Heart right ventricle (tissue), 16 donors: ENCODE measurements at regions not wholly inside any gene's neighbourhood (a gene's known extent, or its start where the extent isn't known, plus 50 kb on each side); places are given as distances from the start of the nearest gene placed in this dataset.

Experiments used
- ATAC-seq, 8 donors: fragments of 200-7000 bp; cut with Tn5 transposase; one replicate each; pipeline ENCODE4 v1.9.1; 2020; ENCODE audit warnings: mild to moderate bottlenecking in 8 of 8, moderate library complexity in 8 of 8, moderate number of reproducible peaks in 1 of 8
- DNase-seq, 2 donors: peaks; one replicate each; pipeline ENCODE4 v3.0.0-alpha.2; 2020
- H3K27ac ChIP-seq, 10 donors: fragments of 200-600 bp; sonication (generic) in 2 of 10; one replicate each; pipeline versions ENCODE4 v1.5.0 to v1.8.0; 2020 to 2022; ENCODE audit warnings: mild to moderate bottlenecking in 3 of 10
- H3K27me3 ChIP-seq, 7 donors: fragments of 200-600 bp; one replicate each; pipeline ENCODE4 v1.8.0; 2021 to 2022; ENCODE audit warnings: mild to moderate bottlenecking in 2 of 7
- H3K36me3 ChIP-seq, 9 donors: fragments of 200-600 bp; sonication (generic) in 1 of 9; one replicate each; pipeline versions ENCODE4 v1.5.0 to v1.8.0; 2020 to 2022; ENCODE audit warnings: mild to moderate bottlenecking in 2 of 9
- H3K4me1 ChIP-seq, 9 donors: fragments of 200-600 bp; sonication (generic) in 1 of 9; one replicate each; pipeline versions ENCODE4 v1.5.0 to v1.8.0; 2020 to 2022; ENCODE audit warnings: mild to moderate bottlenecking in 4 of 9
- H3K4me3 ChIP-seq, 10 donors: fragments of 200-600 bp; sonication (generic) in 2 of 10; one replicate each; pipeline versions ENCODE4 v1.5.0 to v1.8.0; 2020 to 2022; ENCODE audit warnings: mild to moderate bottlenecking in 7 of 10, moderate library complexity in 2 of 10
- H3K9me3 ChIP-seq, 11 donors: fragments of 200-600 bp in 10 of 11; sonication (generic) in 2 of 11; one replicate each; pipeline versions ENCODE4 v1.5.0 to v1.8.0; 2013 to 2022; ENCODE audit warnings: mild to moderate bottlenecking in 2 of 11, control low read depth in 1 of 11, moderate library complexity in 1 of 11
- CTCF ChIP-seq, 9 donors: fragments of 200-600 bp; sonication (generic) in 2 of 9; IDR thresholded peaks; one replicate each; pipeline versions ENCODE4 v1.5.0 to v1.8.0; 2021 to 2022; ENCODE audit warnings: antibody characterized with exemption in 9 of 9, mild to moderate bottlenecking in 5 of 9, moderate library complexity in 1 of 9
- WGBS, 2 donors: extraction: QIAGEN DNeasy Blood & Tissue Kit; methylation state at CpG; one replicate each; pipeline ENCODE4 v1.1.7; 2013; ENCODE audit warnings: inconsistent platforms in 1 of 2; 5-methylcytosine and 5-hydroxymethylcytosine counted together
- intact Hi-C, 10 donors: fragments of 100-400 bp; cut with DNase I; formaldehyde crosslinking; loops; one replicate each; pipeline versions ENCODE4 v1.11.1 to v1.14.2; 2022
- donor health status: Arrhythmogenic right ventricular cardiomyopathy.
- donor health status: ischemic (EF 13 %, LVEDD 7.1; RV severe dilation, severe dysfunction).
- donor health status: healthy with polysubstance abuse.
- donor health status: DM: no; HTN: yes; CAD: no.
- donor health status: DM: no; HTN: no; CAD: no.
- donor health status: ischemic (EF 25% LVEDD 6.9; RV normal size, moderate dysfunction).
- donor health status: ischemic (EF 25% LVEDD 5.7; RV mildly dilated, moderate dysfunction).
- donor health status: healthy.
- donor health status: DM: yes; HTN: yes; CAD: no.
- donor health status: Ischemic cardiomyopathy.
- donor health status: ischemic (EF 35%, LVEDD 5.7; RV mildly dilated, moderate dysfunction).
- donor health status: nonischemic (EF 11% LVEDD 7.7; RV severe dilation, severe dysfunction).
- donor health status: DM: yes; HTN: yes; CAD: no.
- donor health status: PGD.
- donor health status: ischemic (EF 29% LVEDD 5.4; RV normal size, mild dysfunction).
- donor health status: nonischemic (EF 23%, LVEDD 6.1; RV moderate dilation, normal function).

GRCh38 chr6:91464201-91464600, 877.3 kb upstream of the MAP3K7 start:
- no peak for TF ChIP-seq CTCF (IDR thresholded peaks at IDR 0.05)
- no peak for DNase-seq

GRCh38 chr6:91462241-91462640, 875.4 kb upstream of the MAP3K7 start:
- DNase-seq (no peak), ATAC-seq (no peak)
- intact Hi-C loops: no loop called here
- no peaks in the 10 kb centered on the region for H3K9me3 ChIP-seq
- H3K4me1 ChIP-seq: no peaks in the 10 kb centered on the region
- no peak for TF ChIP-seq CTCF (IDR thresholded peaks at IDR 0.05)
- no peaks in the 10 kb centered on the region for H3K36me3 ChIP-seq
- H3K4me3 ChIP-seq: no peak overlapping the region
- H3K27me3 ChIP-seq: no peaks in the 10 kb centered on the region
- WGBS, 2 donors: 73 to 74% methylated on average over 2 of the region's 2 CpGs
- no peak overlapping the region for H3K27ac ChIP-seq

More at GRCh38 chr6:91464201-91464600, 877.3 kb upstream of the MAP3K7 start:
- WGBS, 2 donors: 62 to 72% methylated on average over 1 of the region's 1 CpG
- Histone ChIP-seq H3K36me3 (no peaks in the 10 kb centered on the region), H3K27ac (no peak overlapping the region), H3K27me3 (no peaks in the 10 kb centered on the region), H3K9me3 (peaks cover 0 to 9% (median 0%) of the 10 kb centered on the region in 11 donors), H3K4me1 (no peaks in the 10 kb centered on the region), H3K4me3 (no peak overlapping the region)
- no peak for ATAC-seq
- intact Hi-C loops: no loop called here

GRCh38 chr6:91453224-91453878, 866.5 kb upstream of the MAP3K7 start:
- H3K9me3 ChIP-seq: no peaks in the 10 kb centered on the region
- TF ChIP-seq CTCF (IDR thresholded peaks at IDR 0.05): no peak
- H3K27ac ChIP-seq: no peak overlapping the region
- no peaks in the 10 kb centered on the region for H3K4me1 ChIP-seq
- no peaks in the 10 kb centered on the region for H3K36me3 ChIP-seq
- intact Hi-C loops: no loop called here
- no peak for DNase-seq
- H3K4me3 ChIP-seq: no peak overlapping the region
- no peaks in the 10 kb centered on the region for H3K27me3 ChIP-seq
- WGBS, 2 donors: 87 to 91% methylated on average over 2 of the region's 2 CpGs
- ATAC-seq: no peak

GRCh38 chr6:91449539-91449938, 862.7 kb upstream of the MAP3K7 start:
- TF ChIP-seq CTCF (IDR thresholded peaks at IDR 0.05): no peak
- intact Hi-C loops: no loop called here
- WGBS, 2 donors: 88% methylated on average over 4 of the region's 4 CpGs
- H3K27me3 ChIP-seq: no peaks in the 10 kb centered on the region
- H3K27ac ChIP-seq: no peak overlapping the region
- no peaks in the 10 kb centered on the region for H3K36me3 ChIP-seq
- no peak overlapping the region for H3K4me3 ChIP-seq
- no peak for ATAC-seq
- no peaks in the 10 kb centered on the region for H3K9me3 ChIP-seq
- H3K4me1 ChIP-seq: no peaks in the 10 kb centered on the region
- DNase-seq: no peak
